ENCODE measurements at regions not wholly inside any gene's neighbourhood (a gene's known extent, or its start where the extent isn't known, plus 50 kb on each side); places are given as distances from the start of the nearest gene placed in this dataset.
"Not testable (repeated sequence)": the region's sequence is repeated elsewhere in the genome, so short reads cannot be mapped to it uniquely, and the experiment has no call there.

- no peak for DNase-seq
Observed at GRCh38 chr10:81288544-81288943, 586.5 kb upstream of the NRG3 start.

DNA sequence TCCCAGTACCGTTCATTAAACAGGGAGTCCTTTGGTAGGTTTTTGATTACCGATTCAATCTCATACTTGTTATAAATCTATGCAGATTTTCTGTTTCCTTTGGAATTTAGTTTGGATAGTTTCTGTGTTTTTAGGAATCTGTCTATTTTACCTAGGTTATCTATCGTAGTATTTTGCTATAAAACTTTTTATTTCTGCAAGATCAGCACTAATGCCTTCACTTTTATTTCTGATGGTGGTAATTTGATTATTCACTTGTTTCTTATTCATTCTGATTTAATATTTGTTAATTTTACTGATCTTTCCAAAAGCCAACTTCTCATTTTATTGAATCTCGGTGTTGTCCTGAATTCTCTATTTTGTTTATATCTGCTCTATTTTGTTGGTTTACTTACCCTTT lies 577.7 kb upstream of the NRG3 start:
- no peak for DNase-seq

GRCh38 chr10:81303656-81304055 lies 571.3 kb upstream of the NRG3 start:
- DNase-seq, result no peak

DNA sequence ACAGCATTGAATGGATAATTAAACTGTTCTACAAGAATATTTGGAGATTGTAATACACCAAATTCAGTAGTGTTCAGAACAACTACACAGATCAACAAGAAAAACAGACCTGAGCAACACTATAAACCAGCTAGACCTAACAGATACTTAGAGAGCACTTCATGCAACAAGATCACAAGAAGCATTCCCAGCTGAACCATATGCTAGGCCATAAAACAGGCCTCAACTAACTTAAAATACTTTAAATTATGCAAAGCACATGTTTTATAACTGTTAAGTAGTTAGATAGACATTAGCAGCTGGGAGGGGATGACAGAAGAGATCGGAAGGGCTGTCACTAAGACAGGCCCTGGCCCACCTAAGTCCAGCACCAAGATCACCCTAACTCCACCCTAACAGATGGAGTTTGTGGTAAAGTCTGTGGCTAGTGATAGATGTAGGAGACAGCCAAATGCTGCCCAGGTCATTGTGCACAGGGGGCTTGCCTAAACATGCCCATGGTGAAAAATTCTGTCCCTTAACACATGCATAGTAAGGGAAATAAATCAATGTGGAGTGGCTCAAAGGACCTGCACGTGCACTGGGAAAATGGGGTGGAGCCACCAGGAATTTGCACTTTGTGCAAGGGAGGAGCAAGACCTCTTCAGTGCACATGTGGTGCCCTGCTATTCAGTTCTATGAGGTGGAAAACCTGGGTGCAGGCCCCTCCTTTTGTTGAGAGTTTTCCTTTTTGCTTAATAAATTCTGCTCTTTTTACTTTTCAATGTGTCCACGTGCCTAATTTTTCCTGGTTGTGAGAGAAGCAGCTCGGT lies 567.8 kb upstream of the NRG3 start:
- DNase-seq, result no peak

DNA sequence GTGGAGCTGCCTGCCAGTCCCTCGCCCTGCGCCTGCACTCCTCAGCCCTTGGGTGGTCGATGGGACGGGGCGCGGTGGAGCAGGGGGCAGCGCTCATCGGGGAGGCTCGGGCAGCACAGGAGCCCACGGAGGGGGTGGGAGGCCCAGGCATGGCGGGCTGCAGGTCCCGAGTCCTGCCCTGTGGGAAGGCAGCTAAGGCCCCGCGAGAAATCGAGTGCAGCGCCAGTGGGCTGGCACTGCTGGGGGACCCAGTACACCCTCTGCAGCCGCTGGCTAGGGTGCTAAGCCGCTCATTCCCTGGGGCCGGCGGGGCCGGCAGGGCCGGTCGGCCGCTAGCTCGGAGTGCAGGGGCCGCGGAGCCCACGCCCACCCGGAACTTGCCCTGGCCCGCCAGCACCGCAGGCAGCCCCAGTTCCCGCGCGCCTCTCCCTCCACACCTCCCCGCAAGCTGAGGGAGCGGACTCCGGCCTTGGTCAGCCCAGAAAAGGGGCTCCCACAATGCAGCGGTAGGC lies 565.9 kb upstream of the NRG3 start:
- no peak for DNase-seq

- no peak for DNase-seq
Observed at GRCh38 chr10:81314471-81314870, 560.5 kb upstream of the NRG3 start.

- no peak for DNase-seq
Observed at GRCh38 chr10:81315026-81315425, 560.0 kb upstream of the NRG3 start.

GRCh38 chr10:81348003-81348402 lies 527.0 kb upstream of the NRG3 start:
- DNase-seq, result no peak

GRCh38 chr10:81367132-81367531 lies 507.9 kb upstream of the NRG3 start:
- no peak for DNase-seq

GRCh38 chr10:81386817-81387216 lies 488.2 kb upstream of the NRG3 start:
- no peak for DNase-seq

- no peak for DNase-seq
Observed at GRCh38 chr10:81403451-81403850, 471.5 kb upstream of the NRG3 start.

- no peak for DNase-seq
Observed at GRCh38 chr10:81405399-81405798, 469.6 kb upstream of the NRG3 start.

DNA sequence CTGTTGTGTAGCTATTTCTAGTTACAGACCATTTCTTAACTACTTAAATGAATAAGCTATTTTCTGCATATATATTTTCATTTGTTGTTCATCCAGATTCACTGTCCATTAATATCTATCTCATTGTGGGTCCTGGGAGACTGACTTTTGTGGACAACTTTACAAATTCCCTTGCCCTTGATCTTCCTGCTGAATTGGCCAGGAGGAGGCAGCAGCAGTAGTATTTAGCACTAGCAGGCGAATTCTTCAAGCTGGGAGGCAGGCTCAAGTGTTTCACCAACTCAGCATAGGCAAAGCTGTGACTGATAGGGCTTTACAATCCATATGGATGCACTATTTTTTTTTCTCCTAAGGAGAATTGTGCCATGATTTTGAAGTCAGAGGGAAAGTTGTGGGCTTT lies 461.0 kb upstream of the NRG3 start:
- no peak for DNase-seq

DNA sequence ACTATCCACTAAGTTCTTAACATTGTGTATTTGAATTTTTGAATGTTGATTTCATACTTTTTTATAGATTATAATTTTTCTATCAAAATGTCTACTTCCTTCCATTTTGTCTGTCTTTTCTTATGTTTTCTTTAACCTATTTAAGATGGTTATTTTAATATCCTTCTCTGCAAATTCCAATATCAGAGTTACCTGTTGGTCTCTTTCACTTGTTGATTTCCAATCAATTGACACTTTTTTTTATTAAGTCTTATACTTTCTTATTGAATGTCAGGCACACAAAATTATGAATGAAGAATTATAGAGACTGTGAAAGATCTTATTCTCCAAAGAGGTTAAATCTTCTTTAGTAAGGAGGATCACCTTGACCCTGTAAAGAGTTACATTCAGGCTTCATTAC lies 448.3 kb upstream of the NRG3 start:
- DNase-seq, result no peak

DNA sequence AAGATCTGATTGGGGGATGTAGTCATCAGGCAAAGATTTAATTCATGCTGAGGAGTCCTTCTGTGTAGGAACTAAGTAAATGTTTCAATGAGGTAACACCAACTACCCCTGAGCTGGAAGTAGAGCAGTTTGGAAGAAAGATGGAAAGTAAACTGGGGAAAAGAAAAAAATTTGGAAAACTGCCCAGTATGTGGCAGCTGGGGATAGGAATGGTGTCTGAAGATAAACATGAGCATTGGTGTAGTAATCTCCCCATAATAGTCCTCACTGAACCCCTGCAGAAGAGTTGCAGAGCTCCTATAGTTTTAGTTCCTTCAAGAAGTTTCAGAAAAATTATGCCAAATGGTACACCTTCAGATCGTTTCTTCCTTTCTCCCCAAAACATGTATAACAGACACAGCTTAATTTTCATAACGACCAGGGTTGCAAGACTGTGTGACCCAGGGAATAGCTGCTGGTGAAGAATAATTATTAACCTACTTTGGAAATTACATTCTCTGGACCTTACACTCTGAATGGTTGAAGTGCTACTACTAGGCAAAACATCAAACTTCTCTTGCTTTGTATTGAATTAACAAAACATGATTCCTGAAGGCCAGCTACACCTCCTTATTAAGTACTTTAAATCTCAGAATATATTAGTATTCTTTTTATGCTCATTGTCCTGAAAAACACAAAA lies 446.4 kb upstream of the NRG3 start:
- no peak for DNase-seq

GRCh38 chr10:81439445-81439844 lies 435.5 kb upstream of the NRG3 start:
- no peak for DNase-seq

- DNase-seq, result not testable (repeated sequence)
Observed at GRCh38 chr10:81441624-81442023, 433.4 kb upstream of the NRG3 start.

DNA sequence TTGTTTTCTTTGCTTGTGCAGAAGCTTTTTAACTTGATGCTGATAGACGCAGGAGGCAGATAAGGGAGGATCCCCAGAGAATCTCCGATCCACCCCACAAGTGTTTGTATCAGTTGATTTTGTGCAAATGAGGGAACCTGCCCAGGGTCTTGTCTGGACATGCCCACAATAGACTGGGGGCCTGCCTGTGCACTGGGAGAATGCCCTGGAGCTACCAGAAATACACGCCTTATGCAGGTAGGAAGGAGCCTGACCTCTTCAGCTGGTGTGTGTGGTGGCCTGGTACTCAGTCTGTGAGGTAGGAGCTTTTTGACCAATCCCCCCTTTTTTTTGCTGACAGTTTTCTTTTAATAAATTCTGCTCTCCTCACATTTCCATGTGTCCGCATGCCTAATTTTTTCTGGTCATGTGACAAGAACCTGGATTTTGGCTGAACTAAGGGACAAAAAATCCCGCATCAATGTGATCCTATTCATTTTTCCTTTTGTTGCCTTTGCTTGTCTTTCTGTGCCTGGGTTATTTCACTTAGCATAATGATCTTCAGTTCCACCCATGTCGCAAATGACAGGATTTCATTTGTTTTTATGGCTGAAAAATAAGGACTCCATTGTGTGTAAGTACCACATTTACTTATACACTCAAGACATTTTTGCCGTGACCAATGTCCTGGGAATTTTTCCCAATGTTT lies 430.6 kb upstream of the NRG3 start:
- no peak for DNase-seq

GRCh38 chr10:81450651-81451050 lies 424.3 kb upstream of the NRG3 start:
- DNase-seq, result no peak

- no peak for DNase-seq
Observed at GRCh38 chr10:81472927-81473470, 402.0 kb upstream of the NRG3 start.

DNA sequence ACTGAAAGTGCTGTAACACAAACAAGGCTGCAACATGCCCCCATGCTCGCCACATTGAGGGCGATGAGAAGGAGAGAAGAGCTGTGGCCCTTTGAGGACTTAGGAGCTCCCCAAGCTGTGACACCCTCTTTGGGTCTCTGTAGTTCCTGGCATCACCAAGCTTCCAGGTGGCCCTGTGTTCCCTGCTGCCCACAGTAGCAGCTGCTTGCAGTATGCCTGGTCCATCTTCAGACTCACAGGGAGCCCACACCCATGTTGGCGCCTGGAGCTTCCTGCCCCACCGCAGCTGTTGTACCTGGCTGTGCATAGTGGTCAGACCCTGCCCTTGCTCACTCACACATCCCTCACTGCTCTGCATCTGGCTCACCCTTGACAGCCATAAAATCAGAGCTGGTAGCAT lies 401.2 kb upstream of the NRG3 start:
- DNase-seq, result no peak

DNA sequence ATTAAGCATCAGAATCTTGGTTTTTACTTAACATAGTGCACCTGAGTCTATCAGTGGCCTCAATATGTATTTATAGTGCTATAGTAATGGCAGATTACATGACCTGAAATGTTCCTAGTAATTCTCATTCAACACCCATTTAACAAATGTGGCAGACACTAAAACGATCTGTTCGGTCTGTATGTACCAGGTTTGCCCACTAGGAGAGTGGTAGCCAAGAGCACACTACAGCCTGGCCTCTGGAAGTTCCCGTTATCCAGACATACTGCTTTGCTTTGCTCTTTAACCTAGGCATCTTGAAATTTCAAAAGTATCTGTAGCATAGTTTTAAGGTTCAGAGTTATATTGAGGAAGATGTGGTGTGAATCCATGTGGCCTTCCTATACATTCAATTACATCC lies 395.7 kb upstream of the NRG3 start:
- no peak for DNase-seq

- no peak for DNase-seq
Observed at GRCh38 chr10:81496626-81497025, 378.4 kb upstream of the NRG3 start.
